ENCODE measurements at regions not wholly inside any gene's neighbourhood (a gene's known extent, or its start where the extent isn't known, plus 50 kb on each side); places are given as distances from the start of the nearest gene placed in this dataset.

GRCh38 chr1:22266141-22266540 lies 123.2 kb upstream of the WNT4 start (continued):
- TF ChIP-seq ZNF432 (CRISPR knock-in tag; IDR thresholded peaks at IDR 0.05; ENCODE audit: borderline replicate concordance) (no peak), ZNF660 (CRISPR knock-in tag; IDR thresholded peaks at IDR 0.05; ENCODE audit: borderline replicate concordance, low read depth) (no peak)

- DNase-seq (ENCODE audit: low spot score) (no peak), ATAC-seq (no peak)
- CTCF ChIA-PET (ENCODE audit: low intra/inter-chr PET ratio, low total read pairs) = no interaction called here
These were observed 124.7 kb upstream of the WNT4 start for GRCh38 chr1:22267413-22268175.

More at GRCh38 chr1:22267413-22268175, 124.7 kb upstream of the WNT4 start:
- H3K9me3 ChIP-seq (ENCODE audit: low read length) = no peaks in the 10 kb centered on the region
- BruUV-seq (replicated peaks) = no TSS peak
- H3K4me2 ChIP-seq (ENCODE audit: low read depth, low read length) = no peak overlapping the region
- no peak overlapping the region for H3K9ac ChIP-seq (ENCODE audit: insufficient read depth, low read depth, low read length)
- TF ChIP-seq STAT5B (CRISPR knock-in tag; IDR thresholded peaks at IDR 0.05) = no peak
- no peak for TF ChIP-seq SNAPC2 (CRISPR knock-in tag; IDR thresholded peaks at IDR 0.05)
- no peak for TF ChIP-seq ZNF460 (CRISPR knock-in tag; IDR thresholded peaks at IDR 0.05; ENCODE audit: borderline replicate concordance)
- no peak for TF ChIP-seq KDM2A (CRISPR knock-in tag; IDR thresholded peaks at IDR 0.05; ENCODE audit: borderline replicate concordance, low read depth)
- TF ChIP-seq ZSCAN31 (CRISPR knock-in tag; IDR thresholded peaks at IDR 0.05; ENCODE audit: low read depth) = no peak
- no peak for TF ChIP-seq ARID3A (IDR thresholded peaks at IDR 0.05; ENCODE audit: low read depth, low read length)
- TF ChIP-seq SIN3B (IDR thresholded peaks at IDR 0.05; ENCODE audit: low read length) = no peak
- no peak for TF ChIP-seq ZGPAT (CRISPR knock-in tag; IDR thresholded peaks at IDR 0.05)
- TF ChIP-seq GTF3A (CRISPR knock-in tag; conservative IDR thresholded peaks at IDR 0.05) = no peak
- TF ChIP-seq CCAR2 (optimal IDR thresholded peaks at IDR 0.05; ENCODE audit: low read depth, low read length) = no peak
- TF ChIP-seq PRMT3 (CRISPR knock-in tag; IDR thresholded peaks at IDR 0.05; ENCODE audit: borderline replicate concordance, low read depth) = no peak
- TF ChIP-seq FLYWCH1 (CRISPR knock-in tag; IDR thresholded peaks at IDR 0.05) = no peak
- TF ChIP-seq GATAD2A (CRISPR knock-in tag; IDR thresholded peaks at IDR 0.05) = no peak
- no peak for TF ChIP-seq RFXANK (CRISPR knock-in tag; IDR thresholded peaks at IDR 0.05)
- TF ChIP-seq ZNF260 (CRISPR knock-in tag; IDR thresholded peaks at IDR 0.05; ENCODE audit: borderline replicate concordance, low read depth) = no peak
- TF ChIP-seq SKI (IDR thresholded peaks at IDR 0.05; ENCODE audit: partially characterized antibody) = no peak
- TF ChIP-seq HNF4A (CRISPR knock-in tag; IDR thresholded peaks at IDR 0.05) = no peak
- TF ChIP-seq RXRA (CRISPR knock-in tag; IDR thresholded peaks at IDR 0.05) = no peak
- TF ChIP-seq MXD3 (CRISPR knock-in tag; IDR thresholded peaks at IDR 0.05) = no peak
- no peak overlapping the region for H3K4me3 ChIP-seq (replicated peaks in 1 of 3; ENCODE audit: insufficient read depth in 1 of 3, low read depth in 2 of 3, low read length in 3 of 3)
- H3K4me1 ChIP-seq (ENCODE audit: insufficient read depth, low read length) = no peaks in the 10 kb centered on the region
- H3K79me2 ChIP-seq (ENCODE audit: insufficient read depth, low read length) = no peaks in the 10 kb centered on the region
- no peak overlapping the region for H3K27ac ChIP-seq (ENCODE audit: extremely low read length, insufficient read depth, low read length)
- in situ Hi-C loops (cut with HindIII; ENCODE audit: extremely low pct_ligation_motif_present, low pct_unique_long_range_greater_than_20kb) (no loop called here), intact Hi-C loops (cut with micrococcal nuclease; ENCODE audit: unreplicated experiment) (no loop called here)
- H4K20me1 ChIP-seq (ENCODE audit: insufficient read depth, low read length) = no peaks in the 10 kb centered on the region
- no peak overlapping the region for H2AFZ ChIP-seq (ENCODE audit: low read length)
- POLR2A ChIA-PET = no interaction called here
- no peaks in the 10 kb centered on the region for H3K36me3 ChIP-seq (replicated peaks in 1 of 2; ENCODE audit: control insufficient read depth in 1 of 2, insufficient read depth in 2 of 2, low read length in 2 of 2)
- peaks cover 11 to 72% of the 10 kb centered on the region in 2 experiments; a peak in 4 of 5 replicates for H3K27me3 ChIP-seq (ENCODE audit: control insufficient read depth in 1 of 2, insufficient read depth in 2 of 2, low read length in 2 of 2)
- 34% methylated on average over 5 of the region's 22 CpGs for WGBS (ENCODE audit: low lambda C conversion rate)
- FAIRE-seq = no peak

Data from HepG2 (cell line).